ENCODE measurements at regions not wholly inside any gene's neighbourhood (a gene's known extent, or its start where the extent isn't known, plus 50 kb on each side); places are given as distances from the start of the nearest gene placed in this dataset.

- no peaks in the 10 kb centered on the region for H4K20me1 ChIP-seq (ENCODE audit: insufficient read depth, low read length)
- H3K4me3 ChIP-seq (ENCODE audit: low read length) = no peak overlapping the region
- no peak overlapping the region for H3K4me2 ChIP-seq (ENCODE audit: low read depth, low read length)
- no peaks in the 10 kb centered on the region for H3K9me3 ChIP-seq (replicated peaks; ENCODE audit: insufficient read depth, low read length)
- no peaks in the 10 kb centered on the region for H3F3A ChIP-seq (ENCODE audit: insufficient read depth, low read length)
- H3K79me2 ChIP-seq (ENCODE audit: low read length) = no peaks in the 10 kb centered on the region
- H3K27me3 ChIP-seq (replicated peaks; ENCODE audit: insufficient read depth, low read length) = no peaks in the 10 kb centered on the region
- H3K9ac ChIP-seq (ENCODE audit: low read length) = no peak overlapping the region
- peaks cover 11% of the 10 kb centered on the region for H3K4me1 ChIP-seq (ENCODE audit: low read length)
- no peak for DNase-seq
- H3K27ac ChIP-seq (ENCODE audit: low read length) = no peak overlapping the region
- H3K36me3 ChIP-seq (replicated peaks; ENCODE audit: insufficient read depth, low read length) = no peaks in the 10 kb centered on the region
- TF ChIP-seq EZH2 (optimal IDR thresholded peaks at IDR 0.05; ENCODE audit: low read depth, low read length) = no peak
- no peak for TF ChIP-seq EZH2phosphoT487 (IDR thresholded peaks at IDR 0.05; ENCODE audit: low read length)
- TF ChIP-seq CTCF (IDR thresholded peaks at IDR 0.05; ENCODE audit: low read length) = no peak
- H2AFZ ChIP-seq (ENCODE audit: low read length) = no peak overlapping the region
- no peaks in the 10 kb centered on the region for H3K9me2 ChIP-seq (replicated peaks; ENCODE audit: insufficient read depth, low read length)
These were observed 79.4 kb upstream of the MAP4K3 start for GRCh38 chr2:39516347-39517101.

- Histone ChIP-seq H3K4me3 (ENCODE audit: low read length) (no peak overlapping the region), H3K9me3 (replicated peaks; ENCODE audit: insufficient read depth, low read length) (no peaks in the 10 kb centered on the region), H4K20me1 (ENCODE audit: insufficient read depth, low read length) (no peaks in the 10 kb centered on the region), H3K4me2 (ENCODE audit: low read depth, low read length) (no peak overlapping the region), H3F3A (ENCODE audit: insufficient read depth, low read length) (no peaks in the 10 kb centered on the region), H3K79me2 (ENCODE audit: low read length) (no peaks in the 10 kb centered on the region), H3K4me1 (ENCODE audit: low read length) (peaks cover 8% of the 10 kb centered on the region), H3K9me2 (replicated peaks; ENCODE audit: insufficient read depth, low read length) (no peaks in the 10 kb centered on the region), H2AFZ (ENCODE audit: low read length) (no peak overlapping the region), H3K27me3 (replicated peaks; ENCODE audit: insufficient read depth, low read length) (no peaks in the 10 kb centered on the region), H3K27ac (ENCODE audit: low read length) (no peak overlapping the region), H3K36me3 (replicated peaks; ENCODE audit: insufficient read depth, low read length) (no peaks in the 10 kb centered on the region), H3K9ac (ENCODE audit: low read length) (no peak overlapping the region)
- TF ChIP-seq CTCF (IDR thresholded peaks at IDR 0.05; ENCODE audit: low read length) (no peak), EZH2phosphoT487 (IDR thresholded peaks at IDR 0.05; ENCODE audit: low read length) (no peak), EZH2 (optimal IDR thresholded peaks at IDR 0.05; ENCODE audit: low read depth, low read length) (no peak)
- DNase-seq = no peak
These were observed 80.0 kb upstream of the MAP4K3 start for GRCh38 chr2:39517102-39517436.

- H3K9me3 ChIP-seq (replicated peaks; ENCODE audit: insufficient read depth, low read length) = no peaks in the 10 kb centered on the region
- no peak overlapping the region for H3K27ac ChIP-seq (ENCODE audit: low read length)
- H3K27me3 ChIP-seq (replicated peaks; ENCODE audit: insufficient read depth, low read length) = no peaks in the 10 kb centered on the region
- H3F3A ChIP-seq (ENCODE audit: insufficient read depth, low read length) = no peaks in the 10 kb centered on the region
- no peaks in the 10 kb centered on the region for H4K20me1 ChIP-seq (ENCODE audit: insufficient read depth, low read length)
- no peak overlapping the region for H3K4me2 ChIP-seq (ENCODE audit: low read depth, low read length)
- H3K4me1 ChIP-seq (ENCODE audit: low read length) = peaks cover 8% of the 10 kb centered on the region
- no peak for DNase-seq
- no peak overlapping the region for H2AFZ ChIP-seq (ENCODE audit: low read length)
- no peak overlapping the region for H3K4me3 ChIP-seq (ENCODE audit: low read length)
- no peak for TF ChIP-seq EZH2 (optimal IDR thresholded peaks at IDR 0.05; ENCODE audit: low read depth, low read length)
- TF ChIP-seq EZH2phosphoT487 (IDR thresholded peaks at IDR 0.05; ENCODE audit: low read length) = no peak
- TF ChIP-seq CTCF (IDR thresholded peaks at IDR 0.05; ENCODE audit: low read length) = no peak
- H3K9ac ChIP-seq (ENCODE audit: low read length) = no peak overlapping the region
- H3K36me3 ChIP-seq (replicated peaks; ENCODE audit: insufficient read depth, low read length) = no peaks in the 10 kb centered on the region
- no peaks in the 10 kb centered on the region for H3K79me2 ChIP-seq (ENCODE audit: low read length)
- H3K9me2 ChIP-seq (replicated peaks; ENCODE audit: insufficient read depth, low read length) = no peaks in the 10 kb centered on the region
These were observed 80.5 kb upstream of the MAP4K3 start for GRCh38 chr2:39517622-39518021.
